Keratinocyte (primary cell): ENCODE measurements at regions not wholly inside any gene's neighbourhood (a gene's known extent, or its start where the extent isn't known, plus 50 kb on each side); places are given as distances from the start of the nearest gene placed in this dataset.

Experiments
- CTCF ChIP-seq, 3 experiments: IDR thresholded peaks in 1 of 3; conservative IDR thresholded peaks in 1 of 3; optimal IDR thresholded peaks in 1 of 3; 2 replicates in 2 of 3; 3 replicates in 1 of 3; pipeline versions ENCODE3 to v1.5.1; 2011; ENCODE audit warnings: low read length in 3 of 3, mild to moderate bottlenecking in 3 of 3, moderate library complexity in 2 of 3, control low read depth in 1 of 3, inconsistent platforms in 1 of 3; ENCODE audit not compliant: insufficient read depth in 2 of 3; ENCODE audit errors: extremely low read depth in 1 of 3
- EZH2 ChIP-seq: IDR thresholded peaks from one replicate; pipeline ENCODE4 v1.6.1; 2012; ENCODE audit warnings: inconsistent platforms, mild to moderate bottlenecking, low read length, moderate library complexity

- peak; percentile 79 to 88 (median 84) for TF ChIP-seq CTCF (optimal IDR thresholded peaks at IDR 0.05 in 1 of 3, IDR thresholded peaks at IDR 0.05 in 1 of 3, conservative IDR thresholded peaks at IDR 0.05 in 1 of 3; ENCODE audit: extremely low read depth in 1 of 3, insufficient read depth in 2 of 3, low read length in 3 of 3)
- TF ChIP-seq EZH2: no peak
Measured at GRCh38 chr7:49001610-49002033, 77.3 kb downstream of the CDC14C start.
